Muscle layer of colon (tissue), 2 donors: ENCODE measurements at regions not wholly inside any gene's neighbourhood (a gene's known extent, or its start where the extent isn't known, plus 50 kb on each side); places are given as distances from the start of the nearest gene placed in this dataset.

Experiments used
- H3K27ac ChIP-seq: one replicate; pipeline ENCODE4 v1.7.0; 2013; ENCODE audit warnings: low read depth, mild to moderate bottlenecking, low read length, moderate library complexity
- H3K27me3 ChIP-seq, 2 donors: one replicate each; pipeline ENCODE4 v1.7.0; 2013; ENCODE audit warnings: low read length in 2 of 2, mild to moderate bottlenecking in 2 of 2; ENCODE audit not compliant: insufficient read depth in 2 of 2, control insufficient read depth in 1 of 2
- H3K36me3 ChIP-seq: one replicate; pipeline ENCODE4 v1.7.0; 2013; ENCODE audit warnings: mild to moderate bottlenecking, low read length; ENCODE audit not compliant: insufficient read depth
- H3K4me1 ChIP-seq: one replicate; pipeline ENCODE4 v1.7.0; 2013; ENCODE audit warnings: mild to moderate bottlenecking, low read length; ENCODE audit not compliant: insufficient read depth
- H3K4me3 ChIP-seq, 2 donors: one replicate each; pipeline ENCODE4 v1.7.0; 2013; ENCODE audit warnings: low read length in 2 of 2, low read depth in 1 of 2, mild to moderate bottlenecking in 1 of 2, moderate library complexity in 1 of 2
- H3K9ac ChIP-seq: one replicate; pipeline ENCODE4 v1.7.0; 2013; ENCODE audit warnings: low read length
- H3K9me3 ChIP-seq: one replicate; pipeline ENCODE4 v1.7.0; 2013; ENCODE audit warnings: mild to moderate bottlenecking, low read length
- donor health status: abdominal sarcoma.
- donor health status: Adenocarcinoma of cecum.

- Histone ChIP-seq H3K9me3 (no peaks in the 10 kb centered on the region), H3K36me3 (no peaks in the 10 kb centered on the region), H3K9ac (no peak overlapping the region), H3K27ac (peak overlapping the region; percentile 68), H3K4me3 (peak overlapping the region; percentile 75 to 91), H3K4me1 (peaks cover 17% of the 10 kb centered on the region), H3K27me3 (no peaks in the 10 kb centered on the region)
These were observed 103.6 kb downstream of the UCHL1 start for GRCh38 chr4:41360214-41360920.

GRCh38 chr4:41360921-41361793 lies 104.4 kb downstream of the UCHL1 start:
- Histone ChIP-seq H3K9ac (peak overlapping the region; percentile 25), H3K4me3 (peak overlapping the region; percentile 75 to 91), H3K27ac (peak overlapping the region; percentile 68), H3K27me3 (no peaks in the 10 kb centered on the region), H3K36me3 (no peaks in the 10 kb centered on the region), H3K4me1 (peaks cover 17% of the 10 kb centered on the region), H3K9me3 (no peaks in the 10 kb centered on the region)

- no peaks in the 10 kb centered on the region for H3K36me3 ChIP-seq
- no peaks in the 10 kb centered on the region for H3K9me3 ChIP-seq
- H3K27me3 ChIP-seq: no peaks in the 10 kb centered on the region
- peaks cover 17% of the 10 kb centered on the region for H3K4me1 ChIP-seq
- peak overlapping the region; percentile 25 for H3K9ac ChIP-seq
- peak overlapping the region; percentile 75 to 91 for H3K4me3 ChIP-seq
- peak overlapping the region; percentile 68 for H3K27ac ChIP-seq
These were observed 105.2 kb downstream of the UCHL1 start for GRCh38 chr4:41361794-41362526.

GRCh38 chr4:41362621-41363383 lies 106.1 kb downstream of the UCHL1 start:
- Histone ChIP-seq H3K4me1 (peaks cover 17% of the 10 kb centered on the region), H3K4me3 (no peak overlapping the region), H3K27ac (no peak overlapping the region)

GRCh38 chr4:41363384-41363981 lies 106.8 kb downstream of the UCHL1 start:
- H3K9ac ChIP-seq: no peak overlapping the region
- peak overlapping the region; percentile 29 for H3K27ac ChIP-seq
- no peaks in the 10 kb centered on the region for H3K27me3 ChIP-seq
- no peaks in the 10 kb centered on the region for H3K36me3 ChIP-seq
- H3K9me3 ChIP-seq: no peaks in the 10 kb centered on the region
- peaks cover 17% of the 10 kb centered on the region for H3K4me1 ChIP-seq
- no peak overlapping the region for H3K4me3 ChIP-seq

More at GRCh38 chr4:41362621-41363383, 106.1 kb downstream of the UCHL1 start:
- H3K27me3 ChIP-seq: no peaks in the 10 kb centered on the region
- H3K9ac ChIP-seq: no peak overlapping the region
- no peaks in the 10 kb centered on the region for H3K36me3 ChIP-seq
- no peaks in the 10 kb centered on the region for H3K9me3 ChIP-seq

GRCh38 chr4:41364876-41365275 lies 108.1 kb downstream of the UCHL1 start:
- Histone ChIP-seq H3K9ac (no peak overlapping the region), H3K4me3 (no peak overlapping the region), H3K9me3 (no peaks in the 10 kb centered on the region), H3K27me3 (no peaks in the 10 kb centered on the region), H3K27ac (no peak overlapping the region), H3K4me1 (peaks cover 17% of the 10 kb centered on the region), H3K36me3 (no peaks in the 10 kb centered on the region)

- Histone ChIP-seq H3K9ac (no peak overlapping the region), H3K27me3 (no peaks in the 10 kb centered on the region), H3K4me1 (peaks cover 17% of the 10 kb centered on the region), H3K27ac (no peak overlapping the region), H3K36me3 (no peaks in the 10 kb centered on the region), H3K4me3 (no peak overlapping the region), H3K9me3 (no peaks in the 10 kb centered on the region)
These were observed 109.0 kb downstream of the UCHL1 start for GRCh38 chr4:41365681-41366080.

- H3K36me3 ChIP-seq: no peaks in the 10 kb centered on the region
- H3K4me3 ChIP-seq: no peak overlapping the region
- peaks cover 12% of the 10 kb centered on the region for H3K4me1 ChIP-seq
- H3K9ac ChIP-seq: no peak overlapping the region
- no peak overlapping the region for H3K27ac ChIP-seq
- no peaks in the 10 kb centered on the region for H3K9me3 ChIP-seq
- no peaks in the 10 kb centered on the region for H3K27me3 ChIP-seq
These were observed 110.3 kb downstream of the UCHL1 start for GRCh38 chr4:41366911-41367517.

GRCh38 chr4:41369680-41370079 lies 113.0 kb downstream of the UCHL1 start:
- H3K27me3 ChIP-seq: no peaks in the 10 kb centered on the region
- no peaks in the 10 kb centered on the region for H3K4me1 ChIP-seq
- H3K36me3 ChIP-seq: no peaks in the 10 kb centered on the region
- no peaks in the 10 kb centered on the region for H3K9me3 ChIP-seq
- no peak overlapping the region for H3K4me3 ChIP-seq
- H3K27ac ChIP-seq: no peak overlapping the region
- no peak overlapping the region for H3K9ac ChIP-seq

- H3K9me3 ChIP-seq: no peaks in the 10 kb centered on the region
- H3K4me1 ChIP-seq: no peaks in the 10 kb centered on the region
- H3K27me3 ChIP-seq: no peaks in the 10 kb centered on the region
- no peak overlapping the region for H3K4me3 ChIP-seq
- H3K27ac ChIP-seq: no peak overlapping the region
- H3K9ac ChIP-seq: no peak overlapping the region
- no peaks in the 10 kb centered on the region for H3K36me3 ChIP-seq
These were observed 116.5 kb downstream of the UCHL1 start for GRCh38 chr4:41373221-41373620.
